ENCODE measurements at regions not wholly inside any gene's neighbourhood (a gene's known extent, or its start where the extent isn't known, plus 50 kb on each side); places are given as distances from the start of the nearest gene placed in this dataset.

GRCh38 chr12:74483057-74483456 is 54.6 kb upstream of the ATXN7L3B start:
- 53 to 54% methylated on average over 3 of the region's 3 CpGs for WGBS, 2 donors
- no peak overlapping the region for H3K27ac ChIP-seq
- no peaks in the 10 kb centered on the region for H3K9me3 ChIP-seq
- H3K36me3 ChIP-seq, result no peaks in the 10 kb centered on the region
- no peaks in the 10 kb centered on the region for H3K4me1 ChIP-seq
- no peak for ATAC-seq (ENCODE audit: low FRiP score in 2 of 2)
- TF ChIP-seq POLR2A (IDR thresholded peaks at IDR 0.05), result no peak
- TF ChIP-seq CTCF (IDR thresholded peaks at IDR 0.05), result no peak
- TF ChIP-seq EP300 (IDR thresholded peaks at IDR 0.05), result no peak
- no peak for TF ChIP-seq POLR2AphosphoS5 (IDR thresholded peaks at IDR 0.05)
- DNase-seq, result no peak
- H3K27me3 ChIP-seq, result no peaks in the 10 kb centered on the region
- no peak overlapping the region for H3K4me3 ChIP-seq

Small RNA genes in the stretch of these regions (small RNA-seq; reads per million reads assigned to genes)
- 0 reads per million in 4 donors for gene AC090502.2
- 0 reads per million in 4 donors for gene RF00096
- 0 reads per million in 4 donors for gene RNU6-1012P
